Activated CD4-positive, alpha-beta memory T cell treated with anti-CD3 and anti-CD28 coated beads, Interleukin-2, amount 10 ng/mL, durations not matched to agents 7 days and 5 days (primary cell): ENCODE measurements at regions not wholly inside any gene's neighbourhood (a gene's known extent, or its start where the extent isn't known, plus 50 kb on each side); places are given as distances from the start of the nearest gene placed in this dataset.

Experiments used
- CTCF ChIA-PET: fragments of 350-600 bp; sonication (Branson Sonifier 250); formaldehyde crosslinking; loops from one replicate; lab custom pipeline; 2021; ENCODE audit warnings: antibody characterized with exemption, inconsistent platforms; lab: Charles Lee
- POLR2A ChIA-PET: fragments of 350-600 bp; sonication (Branson Sonifier 250); formaldehyde crosslinking; loops from one replicate; lab custom pipeline; 2021; ENCODE audit warnings: antibody characterized with exemption; lab: Charles Lee
- DNase-seq: peaks from one replicate; pipeline ENCODE4 v3.0.0-alpha.2; 2020
- H3K27ac Mint-ChIP-seq: one replicate; pipeline ENCODE4 v1.8.0; 2021; ENCODE audit warnings: mild to moderate bottlenecking, mixed read lengths
- H3K27me3 Mint-ChIP-seq: one replicate; pipeline ENCODE4 v1.8.0; 2021; ENCODE audit warnings: mixed read lengths
- H3K36me3 Mint-ChIP-seq: one replicate; pipeline ENCODE4 v1.8.0; 2021; ENCODE audit warnings: low read depth, mixed read lengths
- H3K4me1 Mint-ChIP-seq: one replicate; pipeline ENCODE4 v1.8.0; 2021; ENCODE audit warnings: mixed read lengths
- H3K4me3 Mint-ChIP-seq: one replicate; pipeline ENCODE4 v1.8.0; 2021; ENCODE audit warnings: mild to moderate bottlenecking, mixed read lengths
- H3K9me3 Mint-ChIP-seq: one replicate; pipeline ENCODE4 v1.8.0; 2021; ENCODE audit warnings: mixed read lengths

- Mint-ChIP-seq H3K27ac (no peak overlapping the region), H3K4me3 (no peak overlapping the region), H3K9me3 (no peaks in the 10 kb centered on the region), H3K4me1 (peaks cover 13% of the 10 kb centered on the region), H3K27me3 (peaks cover 20% of the 10 kb centered on the region), H3K36me3 (no peaks in the 10 kb centered on the region)
- DNase-seq = no peak
- ChIA-PET CTCF (no interaction called here), POLR2A (no interaction called here)
These were observed 227.7 kb upstream of the GPRIN3 start for GRCh38 chr4:89535251-89535650.

GRCh38 chr4:89534356-89534755, 226.8 kb upstream of the GPRIN3 start:
- Mint-ChIP-seq H3K4me3 (no peak overlapping the region), H3K4me1 (peaks cover 4% of the 10 kb centered on the region), H3K27ac (no peak overlapping the region), H3K36me3 (no peaks in the 10 kb centered on the region), H3K27me3 (peaks cover 22% of the 10 kb centered on the region), H3K9me3 (no peaks in the 10 kb centered on the region)
- ChIA-PET CTCF (no interaction called here), POLR2A (no interaction called here)
- DNase-seq = no peak

GRCh38 chr4:89531932-89532640, 224.5 kb upstream of the GPRIN3 start:
- Mint-ChIP-seq H3K4me3 (no peak overlapping the region), H3K27me3 (peaks cover 31% of the 10 kb centered on the region), H3K9me3 (no peaks in the 10 kb centered on the region), H3K27ac (no peak overlapping the region), H3K4me1 (peaks cover 4% of the 10 kb centered on the region), H3K36me3 (no peaks in the 10 kb centered on the region)
- DNase-seq = no peak
- CTCF ChIA-PET = no interaction called here
- POLR2A ChIA-PET = no interaction called here

- H3K4me3 Mint-ChIP-seq = no peak overlapping the region
These were observed 221.0 kb upstream of the GPRIN3 start for GRCh38 chr4:89528526-89529133.

GRCh38 chr4:89521826-89522225, 214.2 kb upstream of the GPRIN3 start:
- Mint-ChIP-seq H3K4me3 (no peak overlapping the region), H3K36me3 (no peaks in the 10 kb centered on the region), H3K4me1 (no peaks in the 10 kb centered on the region), H3K9me3 (peaks cover 3% of the 10 kb centered on the region), H3K27me3 (peaks cover 49% of the 10 kb centered on the region), H3K27ac (no peak overlapping the region)
- POLR2A ChIA-PET = no interaction called here
- no peak for DNase-seq
- CTCF ChIA-PET = no interaction called here

More at GRCh38 chr4:89528526-89529133, 221.0 kb upstream of the GPRIN3 start:
- peaks cover 3% of the 10 kb centered on the region for H3K9me3 Mint-ChIP-seq
- POLR2A ChIA-PET = no interaction called here
- CTCF ChIA-PET = no interaction called here
- peaks cover 39% of the 10 kb centered on the region for H3K27me3 Mint-ChIP-seq
- no peaks in the 10 kb centered on the region for H3K36me3 Mint-ChIP-seq
- no peak overlapping the region for H3K27ac Mint-ChIP-seq
- no peak for DNase-seq
- H3K4me1 Mint-ChIP-seq = peaks cover 4% of the 10 kb centered on the region

- Mint-ChIP-seq H3K9me3 (no peaks in the 10 kb centered on the region), H3K4me3 (no peak overlapping the region), H3K4me1 (no peaks in the 10 kb centered on the region), H3K36me3 (no peaks in the 10 kb centered on the region), H3K27me3 (peaks cover 48% of the 10 kb centered on the region), H3K27ac (no peak overlapping the region)
- CTCF ChIA-PET = interaction anchor here (0.6 to 1.2 kb wide), 3 partner anchors 14 to 42 kb away, joined by 3 to 4 read pairs (median 3); no protein-coding TSS in a partner anchor
- DNase-seq = no peak
- POLR2A ChIA-PET = no interaction called here
These were observed 212.2 kb upstream of the GPRIN3 start for GRCh38 chr4:89519771-89520320.

GRCh38 chr4:89518259-89518658, 210.7 kb upstream of the GPRIN3 start:
- Mint-ChIP-seq H3K27ac (no peak overlapping the region), H3K4me1 (no peaks in the 10 kb centered on the region), H3K4me3 (no peak overlapping the region), H3K9me3 (no peaks in the 10 kb centered on the region), H3K27me3 (peaks cover 53% of the 10 kb centered on the region), H3K36me3 (no peaks in the 10 kb centered on the region)
- ChIA-PET POLR2A (no interaction called here), CTCF (no interaction called here)
- no peak for DNase-seq

- ChIA-PET CTCF (no interaction called here), POLR2A (no interaction called here)
- Mint-ChIP-seq H3K4me3 (no peak overlapping the region), H3K9me3 (no peaks in the 10 kb centered on the region), H3K27me3 (peaks cover 42% of the 10 kb centered on the region), H3K36me3 (no peaks in the 10 kb centered on the region), H3K27ac (no peak overlapping the region), H3K4me1 (peaks cover 6% of the 10 kb centered on the region)
- no peak for DNase-seq
These were observed 207.2 kb upstream of the GPRIN3 start for GRCh38 chr4:89514811-89515210.

- DNase-seq = no peak
- ChIA-PET CTCF (no interaction called here), POLR2A (no interaction called here)
- H3K36me3 Mint-ChIP-seq = peaks cover 2% of the 10 kb centered on the region
- peaks cover 30% of the 10 kb centered on the region for H3K27me3 Mint-ChIP-seq
- no peak overlapping the region for H3K4me3 Mint-ChIP-seq
- peaks cover 15% of the 10 kb centered on the region for H3K4me1 Mint-ChIP-seq
- H3K27ac Mint-ChIP-seq = no peak overlapping the region
- H3K9me3 Mint-ChIP-seq = peaks cover 2% of the 10 kb centered on the region
These were observed 204.2 kb upstream of the GPRIN3 start for GRCh38 chr4:89511776-89512175.

- Mint-ChIP-seq H3K27me3 (peaks cover 21% of the 10 kb centered on the region), H3K36me3 (peaks cover 2% of the 10 kb centered on the region), H3K27ac (no peak overlapping the region), H3K9me3 (peaks cover 2% of the 10 kb centered on the region), H3K4me1 (peaks cover 15% of the 10 kb centered on the region), H3K4me3 (no peak overlapping the region)
- POLR2A ChIA-PET = no interaction called here
- DNase-seq = peak; percentile 18
- CTCF ChIA-PET = no interaction called here
These were observed 202.2 kb upstream of the GPRIN3 start for GRCh38 chr4:89509708-89510281.

- no peak for DNase-seq
- Mint-ChIP-seq H3K27me3 (peaks cover 6% of the 10 kb centered on the region), H3K27ac (no peak overlapping the region), H3K4me3 (no peak overlapping the region), H3K4me1 (peaks cover 15% of the 10 kb centered on the region), H3K9me3 (peaks cover 2% of the 10 kb centered on the region), H3K36me3 (peaks cover 2% of the 10 kb centered on the region)
- ChIA-PET POLR2A (no interaction called here), CTCF (interaction anchor here (1.1 kb wide), 1 partner anchor 13 kb away, joined by 3 read pairs; no protein-coding TSS in a partner anchor)
These were observed 199.4 kb upstream of the GPRIN3 start for GRCh38 chr4:89506866-89507491.

GRCh38 chr4:89502581-89502980, 195.0 kb upstream of the GPRIN3 start:
- Mint-ChIP-seq H3K36me3 (no peaks in the 10 kb centered on the region), H3K4me3 (no peak overlapping the region), H3K4me1 (no peaks in the 10 kb centered on the region), H3K27me3 (peaks cover 21% of the 10 kb centered on the region), H3K27ac (no peak overlapping the region), H3K9me3 (no peaks in the 10 kb centered on the region)
- POLR2A ChIA-PET = no interaction called here
- DNase-seq = no peak
- CTCF ChIA-PET = no interaction called here
